ENCODE measurements at regions not wholly inside any gene's neighbourhood (a gene's known extent, or its start where the extent isn't known, plus 50 kb on each side); places are given as distances from the start of the nearest gene placed in this dataset.
"Not testable (repeated sequence)": the region's sequence is repeated elsewhere in the genome, so short reads cannot be mapped to it uniquely, and the experiment has no call there.

DNA sequence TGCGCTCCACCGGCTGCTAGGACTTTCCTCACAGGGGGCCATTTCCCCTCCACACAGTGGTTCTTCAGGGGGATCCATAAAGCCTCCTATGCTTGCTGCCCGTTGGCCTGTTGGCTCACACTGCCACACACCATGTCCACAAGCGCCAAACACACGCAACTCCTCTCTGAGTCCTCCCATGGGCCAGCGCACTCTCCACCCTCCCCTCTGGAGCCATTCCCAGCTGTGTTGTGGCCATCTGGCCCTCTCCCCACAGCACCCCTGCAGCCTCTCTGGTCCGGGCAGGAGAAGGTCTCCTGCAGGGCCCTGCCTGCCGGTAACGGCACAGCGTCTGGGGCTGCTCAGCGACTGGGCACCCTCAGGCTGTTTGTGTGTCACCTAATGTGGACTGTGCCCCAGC lies 4473.3 kb upstream of the OR11H1 start:
- H3K9me3 ChIP-seq; H3K27me3 ChIP-seq; ATAC-seq; H3K36me3 ChIP-seq; H3K27ac ChIP-seq; in situ Hi-C loops (cut with MboI; ENCODE audit: low sequenced_read_pairs in 4 of 4); intact Hi-C loops (cut with DNase I; ENCODE audit: low total_unique reads); H3K4me1 ChIP-seq; H3K4me3 ChIP-seq: not testable (repeated sequence)
- peak in 1 of 2 donors; percentile 14 for DNase-seq

- not testable (repeated sequence) for ATAC-seq
Observed at GRCh38 chr22:11055176-11055575, 4472.8 kb upstream of the OR11H1 start.

GRCh38 chr22:11057955-11058547 lies 4469.9 kb upstream of the OR11H1 start:
- DNase-seq; ATAC-seq; H3K27ac ChIP-seq; H3K4me3 ChIP-seq; H3K9me3 ChIP-seq; H3K4me1 ChIP-seq; H3K27me3 ChIP-seq; intact Hi-C loops (cut with DNase I; ENCODE audit: low total_unique reads); H3K36me3 ChIP-seq; in situ Hi-C loops (cut with MboI; ENCODE audit: low sequenced_read_pairs in 4 of 4): not testable (repeated sequence)

More at GRCh38 chr22:11055176-11055575, 4472.8 kb upstream of the OR11H1 start:
- H3K4me3 ChIP-seq; H3K4me1 ChIP-seq; H3K36me3 ChIP-seq; intact Hi-C loops (cut with DNase I; ENCODE audit: low total_unique reads); H3K9me3 ChIP-seq; in situ Hi-C loops (cut with MboI; ENCODE audit: low sequenced_read_pairs in 4 of 4); H3K27ac ChIP-seq; H3K27me3 ChIP-seq: not testable (repeated sequence)
- DNase-seq: peak in 1 of 2 donors; percentile 12

- H3K4me1 ChIP-seq; intact Hi-C loops (cut with DNase I; ENCODE audit: low total_unique reads); DNase-seq; H3K9me3 ChIP-seq; H3K36me3 ChIP-seq; ATAC-seq; H3K27ac ChIP-seq; in situ Hi-C loops (cut with MboI; ENCODE audit: low sequenced_read_pairs in 4 of 4); H3K27me3 ChIP-seq; H3K4me3 ChIP-seq: not testable (repeated sequence)
Observed at GRCh38 chr22:11059129-11059528, 4468.9 kb upstream of the OR11H1 start.

DNA sequence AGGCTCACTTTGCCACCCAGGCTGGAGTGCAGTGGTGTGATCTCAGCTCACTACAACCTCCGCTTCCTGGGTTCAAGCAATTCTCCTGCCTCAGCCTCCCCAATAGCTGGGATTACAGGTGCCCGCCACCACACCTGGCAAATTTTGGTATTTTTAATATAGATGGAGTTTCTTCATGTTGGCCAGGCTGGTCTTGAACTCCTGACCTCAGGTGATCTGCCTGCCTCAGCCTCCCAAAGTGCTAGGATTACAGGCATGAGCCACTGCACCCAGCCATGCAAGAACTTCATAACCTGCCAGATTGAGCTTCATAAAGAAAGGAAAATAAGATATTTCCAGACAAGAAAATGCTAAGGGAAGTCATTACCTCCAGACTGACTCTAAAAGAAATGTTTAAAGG lies 4467.2 kb upstream of the OR11H1 start:
- intact Hi-C loops (cut with DNase I; ENCODE audit: low total_unique reads); H3K4me3 ChIP-seq; ATAC-seq; H3K4me1 ChIP-seq; DNase-seq; H3K36me3 ChIP-seq; H3K27me3 ChIP-seq; H3K27ac ChIP-seq; H3K9me3 ChIP-seq; in situ Hi-C loops (cut with MboI; ENCODE audit: low sequenced_read_pairs in 4 of 4): not testable (repeated sequence)

DNA sequence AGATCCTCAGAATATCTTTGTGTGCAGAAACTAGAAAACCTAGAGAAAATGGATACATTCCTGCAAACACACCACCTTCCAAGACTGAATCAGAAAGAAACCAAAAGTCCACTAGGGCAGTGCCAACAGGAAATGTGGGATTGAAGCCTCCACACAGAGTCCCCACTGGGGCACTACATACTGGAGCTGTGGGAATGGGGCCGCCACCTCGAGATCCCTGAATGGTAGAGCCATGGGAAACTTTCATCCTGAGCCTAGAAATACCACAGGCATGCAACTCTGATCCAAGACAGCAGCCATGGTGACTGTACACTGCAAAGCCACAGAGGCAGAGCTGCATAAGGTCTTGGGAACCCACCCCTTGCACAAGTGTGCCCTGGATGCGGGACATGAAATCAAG lies 4465.5 kb upstream of the OR11H1 start:
- H3K27ac ChIP-seq; H3K27me3 ChIP-seq; H3K4me1 ChIP-seq; intact Hi-C loops (cut with DNase I; ENCODE audit: low total_unique reads); ATAC-seq; H3K9me3 ChIP-seq; H3K36me3 ChIP-seq; in situ Hi-C loops (cut with MboI; ENCODE audit: low sequenced_read_pairs in 4 of 4); H3K4me3 ChIP-seq: not testable (repeated sequence)
- DNase-seq: peak in 1 of 2 donors; percentile 8

DNA sequence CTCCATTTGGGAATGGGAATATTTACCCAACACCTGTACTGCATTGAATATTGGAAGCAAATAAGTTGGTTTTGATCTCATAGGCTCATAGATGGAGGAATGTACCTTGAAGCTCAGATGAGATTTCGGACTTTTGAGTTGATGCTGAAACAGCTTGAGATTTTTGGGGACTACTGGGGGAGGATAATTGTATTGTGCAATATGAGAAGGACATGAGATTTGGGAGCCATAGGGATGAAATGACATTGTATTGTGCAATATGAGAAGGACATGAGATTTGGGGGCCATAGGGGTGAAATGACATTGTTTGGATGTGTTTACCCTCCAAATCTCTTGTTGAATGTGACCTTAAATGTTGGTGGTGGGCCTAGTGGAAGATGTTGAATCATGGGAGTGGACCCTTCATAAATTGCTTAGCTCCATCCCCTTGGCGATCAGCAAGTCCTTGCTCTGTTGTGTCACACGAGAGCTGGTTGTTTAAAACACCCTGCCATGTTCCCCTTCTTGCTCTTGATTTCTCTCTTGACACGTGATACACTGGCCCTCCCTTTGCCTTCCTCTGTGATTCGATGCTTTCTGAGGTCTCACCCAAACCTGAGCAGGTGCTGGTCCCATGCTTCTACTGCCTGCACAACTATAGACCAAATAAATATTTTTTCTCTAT lies 4464.8 kb upstream of the OR11H1 start:
- H3K27me3 ChIP-seq; H3K4me1 ChIP-seq; intact Hi-C loops (cut with DNase I; ENCODE audit: low total_unique reads); DNase-seq; ATAC-seq; H3K9me3 ChIP-seq; H3K4me3 ChIP-seq; H3K27ac ChIP-seq; in situ Hi-C loops (cut with MboI; ENCODE audit: low sequenced_read_pairs in 4 of 4); H3K36me3 ChIP-seq: not testable (repeated sequence)

DNA sequence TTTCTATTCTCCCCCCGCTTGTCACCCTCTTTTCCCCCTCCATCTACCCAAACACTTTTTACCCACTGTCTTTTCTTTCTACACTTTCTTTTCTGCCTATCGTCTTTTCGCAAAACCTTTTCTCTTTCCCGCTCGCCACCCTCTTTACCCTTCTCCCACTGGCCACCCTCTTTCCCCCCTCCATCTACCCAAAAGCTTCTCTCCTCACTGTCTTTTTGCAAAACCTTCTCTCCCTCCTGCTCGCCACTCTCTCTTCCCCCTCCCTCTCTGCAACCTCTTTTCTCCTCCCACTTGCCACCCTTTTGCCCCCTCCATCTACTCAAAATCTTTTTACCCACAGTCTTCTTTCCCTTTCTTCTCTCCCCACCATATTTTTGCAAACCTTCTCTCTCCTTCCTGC lies 4462.8 kb upstream of the OR11H1 start:
- H3K9me3 ChIP-seq; H3K27me3 ChIP-seq; ATAC-seq; intact Hi-C loops (cut with DNase I; ENCODE audit: low total_unique reads); in situ Hi-C loops (cut with MboI; ENCODE audit: low sequenced_read_pairs in 4 of 4); DNase-seq; H3K4me1 ChIP-seq; H3K4me3 ChIP-seq; H3K36me3 ChIP-seq; H3K27ac ChIP-seq: not testable (repeated sequence)

DNA sequence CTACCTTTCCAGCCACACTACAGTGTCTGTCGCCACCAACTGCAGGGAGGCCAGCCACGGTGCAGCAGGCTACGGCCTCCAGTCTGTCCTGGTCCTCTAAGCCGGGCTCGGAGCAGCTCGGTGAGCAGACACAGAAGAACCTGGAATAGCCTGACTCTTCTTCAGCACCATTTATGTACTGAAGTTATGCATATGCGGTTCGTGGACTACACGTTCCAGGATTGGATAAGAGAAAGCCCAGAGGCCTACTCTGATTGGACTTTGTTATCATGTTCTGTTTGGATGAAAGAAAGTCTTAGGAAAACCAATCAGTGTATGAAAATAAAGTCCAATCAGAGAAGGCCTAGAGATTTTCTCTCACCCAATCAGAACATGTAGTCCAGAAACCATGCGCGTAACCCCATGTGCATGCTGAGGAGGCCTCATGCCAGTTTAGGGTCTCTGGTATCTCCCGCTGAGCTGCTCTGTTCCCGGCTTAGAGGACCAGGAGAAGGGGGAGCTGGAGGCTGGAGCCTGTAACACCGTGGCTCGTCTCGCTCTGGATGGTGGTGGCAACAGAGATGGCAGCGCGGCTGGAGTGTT lies 4462.0 kb upstream of the OR11H1 start:
- H3K9me3 ChIP-seq; H3K4me1 ChIP-seq; H3K4me3 ChIP-seq; H3K27me3 ChIP-seq; H3K36me3 ChIP-seq; ATAC-seq; DNase-seq; in situ Hi-C loops (cut with MboI; ENCODE audit: low sequenced_read_pairs in 4 of 4); H3K27ac ChIP-seq; intact Hi-C loops (cut with DNase I; ENCODE audit: low total_unique reads): not testable (repeated sequence)
